SH-SY5Y (cell line): ENCODE measurements at regions not wholly inside any gene's neighbourhood (a gene's known extent, or its start where the extent isn't known, plus 50 kb on each side); places are given as distances from the start of the nearest gene placed in this dataset.

Source experiments
- GATA2 ChIP-seq: IDR thresholded peaks from 2 replicates; pipeline ENCODE4 v1.6.1; 2011; ENCODE audit warnings: mild to moderate bottlenecking, low read depth, low read length
- GATA3 ChIP-seq: IDR thresholded peaks from 2 replicates; pipeline ENCODE4 v1.6.1; 2011; ENCODE audit warnings: low read depth, mild to moderate bottlenecking, low read length, moderate library complexity

DNA sequence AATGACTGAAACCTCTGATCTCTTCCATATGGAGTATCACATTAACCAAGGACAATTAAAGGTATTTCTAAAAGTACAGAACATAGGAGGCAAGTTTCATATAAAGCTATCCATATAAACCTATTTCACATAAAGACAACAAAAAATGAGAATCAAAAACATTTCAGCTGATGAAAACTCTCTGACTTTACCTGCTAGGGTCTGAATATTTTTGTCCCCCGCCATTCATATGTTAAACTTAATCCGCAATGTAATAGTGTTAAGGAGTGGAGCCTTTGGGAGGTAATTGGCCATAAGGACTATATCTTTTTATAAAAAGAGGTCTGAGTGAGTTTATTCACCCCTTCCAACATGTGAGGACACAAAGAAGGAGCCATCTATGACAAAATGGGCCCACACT, 788.5 kb downstream of the DTWD2 start:
- TF ChIP-seq GATA2 (no peak), GATA3 (no peak)
